NCI-H69 (cell line): ENCODE measurements at regions not wholly inside any gene's neighbourhood (a gene's known extent, or its start where the extent isn't known, plus 50 kb on each side); places are given as distances from the start of the nearest gene placed in this dataset.

Experiments
- DNase-seq: peaks from one replicate; lab custom pipeline; 2025; lab: John Stamatoyannopoulos, UW

- no peak for DNase-seq
These were observed 102.6 kb downstream of the MCFD2 start for GRCh38 chr2:46813020-46813415.
